H9 (cell line): ENCODE measurements at regions not wholly inside any gene's neighbourhood (a gene's known extent, or its start where the extent isn't known, plus 50 kb on each side); places are given as distances from the start of the nearest gene placed in this dataset.

Source experiments
- DNase-seq: peaks from one replicate; pipeline ENCODE4 v3.0.0-alpha.2; 2017
- H2AFZ ChIP-seq: one replicate; pipeline ENCODE4 v1.6.1; 2013; ENCODE audit warnings: mild to moderate bottlenecking, low read length, control low read depth, moderate library complexity
- H2AK5ac ChIP-seq: 2 replicates; pipeline ENCODE4 v1.6.1; 2013; ENCODE audit warnings: low read length, control low read depth, mixed read lengths; ENCODE audit not compliant: insufficient read length
- H2BK120ac ChIP-seq: one replicate; pipeline ENCODE4 v1.6.1; 2013; ENCODE audit warnings: low read depth, mild to moderate bottlenecking, low read length, control low read depth, inconsistent platforms; ENCODE audit not compliant: poor library complexity, severe bottlenecking
- H2BK12ac ChIP-seq: 2 replicates; pipeline ENCODE4 v1.6.1; 2013; ENCODE audit warnings: low read length, control low read depth, mixed read lengths, low read depth; ENCODE audit not compliant: insufficient read length
- H2BK15ac ChIP-seq: 2 replicates; pipeline ENCODE4 v1.6.1; 2013; ENCODE audit warnings: low read depth, low read length, control low read depth
- H2BK20ac ChIP-seq: one replicate; pipeline ENCODE4 v1.6.1; 2013; ENCODE audit warnings: low read depth, mild to moderate bottlenecking, low read length, control low read depth, inconsistent platforms; ENCODE audit not compliant: poor library complexity, severe bottlenecking
- H2BK5ac ChIP-seq: 2 replicates; pipeline ENCODE4 v1.6.1; 2013; ENCODE audit warnings: low read length, control low read depth, mixed read lengths; ENCODE audit not compliant: insufficient read length
- H3K14ac ChIP-seq: 2 replicates; pipeline ENCODE4 v1.6.1; 2013; ENCODE audit warnings: low read length, control low read depth; ENCODE audit not compliant: insufficient read depth
- H3K18ac ChIP-seq: 2 replicates; pipeline ENCODE4 v1.6.1; 2013; ENCODE audit warnings: low read depth, mild to moderate bottlenecking, mixed read lengths, low read length, control low read depth; ENCODE audit not compliant: insufficient read length
- H3K23ac ChIP-seq: 2 replicates; pipeline ENCODE4 v1.6.1; 2013; ENCODE audit warnings: low read length, control low read depth, mixed read lengths, low read depth; ENCODE audit not compliant: insufficient read length
- H3K23me2 ChIP-seq: 2 replicates; pipeline ENCODE4 v1.6.1; 2013; ENCODE audit warnings: low read depth, mild to moderate bottlenecking, mixed read lengths, low read length, control low read depth; ENCODE audit not compliant: insufficient read length, poor library complexity, severe bottlenecking
- H3K27ac ChIP-seq: 2 replicates; pipeline ENCODE4 v1.5.1; 2013; ENCODE audit warnings: low read length, control low read depth, mixed read lengths, low read depth; ENCODE audit not compliant: insufficient read length
- H3K27me3 ChIP-seq: 2 replicates; pipeline ENCODE4 v1.6.1; 2013; ENCODE audit warnings: low read length, control low read depth, inconsistent platforms; ENCODE audit not compliant: insufficient read depth
- H3K4ac ChIP-seq: 2 replicates; pipeline ENCODE4 v1.6.1; 2013; ENCODE audit warnings: low read depth, mild to moderate bottlenecking, control low read depth, inconsistent platforms, low read length, moderate library complexity
- H3K4me1 ChIP-seq: 2 replicates; pipeline ENCODE4 v1.6.1; 2013; ENCODE audit warnings: low read length, control low read depth, inconsistent platforms; ENCODE audit not compliant: insufficient read depth
- H3K4me2 ChIP-seq: 2 replicates; pipeline ENCODE4 v1.6.1; 2013; ENCODE audit warnings: low read length, control low read depth, mixed read lengths; ENCODE audit not compliant: insufficient read length, insufficient read depth
- H3K56ac ChIP-seq: 2 replicates; pipeline ENCODE4 v1.6.1; 2013; ENCODE audit warnings: low read depth, mild to moderate bottlenecking, mixed read lengths, low read length, control low read depth; ENCODE audit not compliant: insufficient read length
- H3K79me1 ChIP-seq: 2 replicates; pipeline ENCODE4 v1.6.1; 2013; ENCODE audit warnings: low read depth, mild to moderate bottlenecking, moderate library complexity, low read length, control low read depth, inconsistent platforms; ENCODE audit not compliant: insufficient read depth, poor library complexity, severe bottlenecking
- H3K79me2 ChIP-seq: 2 replicates; pipeline ENCODE4 v1.6.1; 2013; ENCODE audit warnings: low read length, control low read depth, inconsistent platforms; ENCODE audit not compliant: insufficient read depth
- H3K9ac ChIP-seq: 2 replicates; pipeline ENCODE4 v1.6.1; 2013; ENCODE audit warnings: low read length, control low read depth, mixed read lengths; ENCODE audit not compliant: insufficient read length; ENCODE audit errors: extremely low read depth
- H3K9me3 ChIP-seq: one replicate; pipeline ENCODE4 v1.6.1; 2013; ENCODE audit warnings: low read depth, low read length, inconsistent platforms; ENCODE audit not compliant: control insufficient read depth
- H3T11ph ChIP-seq: one replicate; pipeline ENCODE4 v1.6.1; 2013; ENCODE audit warnings: mild to moderate bottlenecking, low read length, control low read depth, inconsistent platforms
- H4K20me1 ChIP-seq: one replicate; pipeline ENCODE4 v1.6.1; 2013; ENCODE audit not compliant: control insufficient read depth, insufficient read length, insufficient read depth
- H4K5ac ChIP-seq: 2 replicates; pipeline ENCODE4 v1.6.1; 2013; ENCODE audit warnings: low read depth, mild to moderate bottlenecking, mixed read lengths, low read length, control low read depth; ENCODE audit not compliant: insufficient read length
- H4K8ac ChIP-seq: replicated peaks from 2 replicates; pipeline ENCODE4 v1.6.1; 2013; ENCODE audit warnings: low read length, control low read depth, mixed read lengths, low read depth; ENCODE audit not compliant: insufficient read length
- H4K91ac ChIP-seq: 2 replicates; pipeline ENCODE4 v1.6.1; 2013; ENCODE audit warnings: low read depth, mild to moderate bottlenecking, moderate library complexity, mixed read lengths, low read length, control low read depth; ENCODE audit not compliant: insufficient read length
- H3K27ac Mint-ChIP-seq, 3 experiments: 2 replicates in 2 of 3; 3 replicates in 1 of 3; pipeline ENCODE4 v1.8.0; 2020 to 2021; ENCODE audit warnings: mixed read lengths in 3 of 3, mild to moderate bottlenecking in 1 of 3, moderate library complexity in 1 of 3
- H3K27me3 Mint-ChIP-seq: 2 replicates; pipeline ENCODE4 v1.8.0; 2021; ENCODE audit warnings: low read depth, mild to moderate bottlenecking, moderate library complexity, mixed read lengths
- H3K36me3 Mint-ChIP-seq, 3 experiments: 2 replicates in 2 of 3; 3 replicates in 1 of 3; pipeline ENCODE4 v1.8.0; 2020 to 2021; ENCODE audit warnings: low read depth in 3 of 3, mixed read lengths in 3 of 3; ENCODE audit not compliant: insufficient read depth in 1 of 3
- H3K4me1 Mint-ChIP-seq, 2 experiments: 2 replicates each; pipeline ENCODE4 v1.8.0; 2020; ENCODE audit warnings: mixed read lengths in 2 of 2
- H3K4me3 Mint-ChIP-seq, 2 experiments: 2 replicates in 1 of 2; 3 replicates in 1 of 2; pipeline ENCODE4 v1.8.0; 2020 to 2021; ENCODE audit warnings: mild to moderate bottlenecking in 2 of 2, mixed read lengths in 2 of 2, moderate library complexity in 1 of 2
- H3K9me3 Mint-ChIP-seq, 2 experiments: 2 replicates in 1 of 2; 3 replicates in 1 of 2; pipeline ENCODE4 v1.8.0; 2020; ENCODE audit warnings: mild to moderate bottlenecking in 2 of 2, mixed read lengths in 2 of 2, moderate library complexity in 1 of 2
- TF ChIP-seq, protein P1 (sequence below): fragments of 200-600 bp; sonication (generic); conservative IDR thresholded peaks from 3 replicates; pipeline ENCODE4 v1.8.0; 2021; ENCODE audit warnings: antibody characterized with exemption, mild to moderate bottlenecking

DNA sequence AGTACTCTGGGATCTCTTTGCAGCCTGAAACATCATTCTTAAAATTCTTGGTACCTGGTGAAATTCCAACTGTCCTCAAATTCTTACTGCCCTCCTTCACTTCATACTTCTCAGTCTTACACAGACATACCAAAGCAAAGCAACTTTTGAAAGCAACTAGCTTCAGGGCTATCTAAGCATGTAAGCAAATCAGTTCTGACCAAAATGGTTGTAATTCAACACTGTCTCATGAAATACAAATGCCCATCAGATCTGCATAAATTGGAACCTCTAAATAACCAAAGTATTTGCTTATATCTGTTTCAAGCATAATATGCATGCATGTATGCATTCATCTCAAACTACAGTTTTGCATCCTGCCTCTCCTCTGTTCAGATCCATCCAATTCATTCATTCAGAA is 308.1 kb upstream of the PPARGC1A start:
- Histone ChIP-seq H3K79me1 (no peaks in the 10 kb centered on the region), H3K4me2 (no peak overlapping the region), H3K27ac (no peak overlapping the region), H2AK5ac (no peak overlapping the region), H3K79me2 (no peaks in the 10 kb centered on the region), H3K27me3 (no peaks in the 10 kb centered on the region), H3K4ac (no peak overlapping the region), H3K23ac (no peak overlapping the region), H3K9ac (no peak overlapping the region), H3K4me1 (no peaks in the 10 kb centered on the region; the same call in 1 of the 2 replicates), H3K56ac (no peak overlapping the region), H2BK15ac (no peak overlapping the region), H3K18ac (no peak overlapping the region), H2BK12ac (no peak overlapping the region), H4K91ac (no peak overlapping the region), H4K8ac (no peak overlapping the region), H4K5ac (no peak overlapping the region), H2BK20ac (no peak overlapping the region), H3K23me2 (no peaks in the 10 kb centered on the region), H2AFZ (no peak overlapping the region), H3K9me3 (no peaks in the 10 kb centered on the region), H2BK5ac (no peak overlapping the region), H3K14ac (no peak overlapping the region), H4K20me1 (no peaks in the 10 kb centered on the region), H3T11ph (no peak overlapping the region), H2BK120ac (no peak overlapping the region)
- Mint-ChIP-seq H3K27me3 (no peaks in the 10 kb centered on the region), H3K27ac (no peak overlapping the region), H3K4me1 (peaks cover 19 to 25% of the 10 kb centered on the region in 2 experiments), H3K36me3 (no peaks in the 10 kb centered on the region), H3K9me3 (no peaks in the 10 kb centered on the region), H3K4me3 (no peak overlapping the region)
- DNase-seq = no peak
- TF ChIP-seq, protein P1, sequence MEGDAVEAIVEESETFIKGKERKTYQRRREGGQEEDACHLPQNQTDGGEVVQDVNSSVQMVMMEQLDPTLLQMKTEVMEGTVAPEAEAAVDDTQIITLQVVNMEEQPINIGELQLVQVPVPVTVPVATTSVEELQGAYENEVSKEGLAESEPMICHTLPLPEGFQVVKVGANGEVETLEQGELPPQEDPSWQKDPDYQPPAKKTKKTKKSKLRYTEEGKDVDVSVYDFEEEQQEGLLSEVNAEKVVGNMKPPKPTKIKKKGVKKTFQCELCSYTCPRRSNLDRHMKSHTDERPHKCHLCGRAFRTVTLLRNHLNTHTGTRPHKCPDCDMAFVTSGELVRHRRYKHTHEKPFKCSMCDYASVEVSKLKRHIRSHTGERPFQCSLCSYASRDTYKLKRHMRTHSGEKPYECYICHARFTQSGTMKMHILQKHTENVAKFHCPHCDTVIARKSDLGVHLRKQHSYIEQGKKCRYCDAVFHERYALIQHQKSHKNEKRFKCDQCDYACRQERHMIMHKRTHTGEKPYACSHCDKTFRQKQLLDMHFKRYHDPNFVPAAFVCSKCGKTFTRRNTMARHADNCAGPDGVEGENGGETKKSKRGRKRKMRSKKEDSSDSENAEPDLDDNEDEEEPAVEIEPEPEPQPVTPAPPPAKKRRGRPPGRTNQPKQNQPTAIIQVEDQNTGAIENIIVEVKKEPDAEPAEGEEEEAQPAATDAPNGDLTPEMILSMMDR = no peak
